ENCODE measurements at regions not wholly inside any gene's neighbourhood (a gene's known extent, or its start where the extent isn't known, plus 50 kb on each side); places are given as distances from the start of the nearest gene placed in this dataset.

DNA sequence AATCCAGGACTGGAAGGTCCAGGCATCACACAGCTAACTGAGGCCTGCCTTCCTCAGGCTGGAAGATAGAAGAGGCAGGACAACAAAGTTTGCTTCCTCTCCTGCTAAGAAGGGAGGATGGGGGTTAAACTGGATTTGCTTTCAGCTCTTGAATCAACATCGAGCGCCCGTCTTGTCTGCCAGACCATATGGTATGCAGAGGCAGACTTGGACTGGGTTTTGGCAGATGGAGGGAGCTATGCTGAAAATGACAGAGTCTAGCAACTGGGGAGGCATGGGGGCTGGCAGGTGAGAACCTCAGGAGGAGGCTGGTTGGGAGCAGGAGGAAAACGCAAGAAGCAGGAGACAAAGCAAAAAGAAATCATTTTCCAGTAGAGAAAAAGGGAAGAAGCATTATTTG, 289.5 kb upstream of the IL12B start:
- no peak for TF ChIP-seq EZH2 (IDR thresholded peaks at IDR 0.05; ENCODE audit: insufficient read depth, poor library complexity, severe bottlenecking)
- no peak for TF ChIP-seq EZH2phosphoT487 (IDR thresholded peaks at IDR 0.05; ENCODE audit: insufficient read depth, low read depth)

All from GM23248 (cell line).